ENCODE measurements at regions not wholly inside any gene's neighbourhood (a gene's known extent, or its start where the extent isn't known, plus 50 kb on each side); places are given as distances from the start of the nearest gene placed in this dataset.

DNA sequence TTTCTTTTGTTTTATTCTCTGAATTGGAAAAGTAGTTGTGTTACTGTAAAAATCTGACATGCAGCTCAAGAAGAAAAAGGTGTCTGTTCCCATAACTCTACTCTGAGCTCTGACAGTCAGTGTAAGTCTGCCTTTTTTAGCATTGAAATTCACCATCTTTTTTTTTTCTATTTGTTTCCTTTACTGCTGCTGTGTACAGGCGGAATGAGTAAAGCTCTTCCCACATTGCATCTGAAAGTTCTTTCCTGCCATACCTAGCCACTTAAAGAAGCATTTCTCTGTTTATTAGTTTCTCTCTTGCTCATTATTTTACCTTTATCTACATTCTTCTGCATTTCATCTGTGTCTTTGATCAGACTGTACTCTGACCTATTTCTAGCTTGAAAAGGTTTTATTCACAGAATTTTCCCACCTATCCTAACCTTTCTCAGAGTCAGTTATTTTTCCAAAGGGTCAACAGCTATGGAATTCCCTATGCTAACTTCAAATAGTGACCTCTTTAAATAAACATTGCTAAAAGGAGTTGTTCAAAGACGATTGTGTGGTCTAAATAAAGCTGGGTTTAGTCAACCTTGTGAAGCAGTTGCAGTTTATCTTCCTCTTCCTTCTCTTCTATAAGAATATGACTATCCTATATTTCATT lies 1303.1 kb upstream of the ZEB2 start:
- no peak for DNase-seq
- Histone ChIP-seq H3K27ac (no peak overlapping the region), H3K36me3 (no peaks in the 10 kb centered on the region), H3K4me3 (no peak overlapping the region), H3K4me1 (ENCODE audit: insufficient read depth) (no peaks in the 10 kb centered on the region), H3K9me3 (no peaks in the 10 kb centered on the region), H3K27me3 (no peaks in the 10 kb centered on the region)
- 46 to 60% (median 52%) methylated on average over 2 of the region's 2 CpGs for WGBS, 3 donors
- TF ChIP-seq POLR2A (IDR thresholded peaks at IDR 0.05) (no peak), EP300 (IDR thresholded peaks at IDR 0.05) (no peak)
- TF ChIP-seq, protein P1, sequence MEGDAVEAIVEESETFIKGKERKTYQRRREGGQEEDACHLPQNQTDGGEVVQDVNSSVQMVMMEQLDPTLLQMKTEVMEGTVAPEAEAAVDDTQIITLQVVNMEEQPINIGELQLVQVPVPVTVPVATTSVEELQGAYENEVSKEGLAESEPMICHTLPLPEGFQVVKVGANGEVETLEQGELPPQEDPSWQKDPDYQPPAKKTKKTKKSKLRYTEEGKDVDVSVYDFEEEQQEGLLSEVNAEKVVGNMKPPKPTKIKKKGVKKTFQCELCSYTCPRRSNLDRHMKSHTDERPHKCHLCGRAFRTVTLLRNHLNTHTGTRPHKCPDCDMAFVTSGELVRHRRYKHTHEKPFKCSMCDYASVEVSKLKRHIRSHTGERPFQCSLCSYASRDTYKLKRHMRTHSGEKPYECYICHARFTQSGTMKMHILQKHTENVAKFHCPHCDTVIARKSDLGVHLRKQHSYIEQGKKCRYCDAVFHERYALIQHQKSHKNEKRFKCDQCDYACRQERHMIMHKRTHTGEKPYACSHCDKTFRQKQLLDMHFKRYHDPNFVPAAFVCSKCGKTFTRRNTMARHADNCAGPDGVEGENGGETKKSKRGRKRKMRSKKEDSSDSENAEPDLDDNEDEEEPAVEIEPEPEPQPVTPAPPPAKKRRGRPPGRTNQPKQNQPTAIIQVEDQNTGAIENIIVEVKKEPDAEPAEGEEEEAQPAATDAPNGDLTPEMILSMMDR (IDR thresholded peaks at IDR 0.05) = no peak
- intact Hi-C loops (cut with DNase I) = no loop called here

DNA sequence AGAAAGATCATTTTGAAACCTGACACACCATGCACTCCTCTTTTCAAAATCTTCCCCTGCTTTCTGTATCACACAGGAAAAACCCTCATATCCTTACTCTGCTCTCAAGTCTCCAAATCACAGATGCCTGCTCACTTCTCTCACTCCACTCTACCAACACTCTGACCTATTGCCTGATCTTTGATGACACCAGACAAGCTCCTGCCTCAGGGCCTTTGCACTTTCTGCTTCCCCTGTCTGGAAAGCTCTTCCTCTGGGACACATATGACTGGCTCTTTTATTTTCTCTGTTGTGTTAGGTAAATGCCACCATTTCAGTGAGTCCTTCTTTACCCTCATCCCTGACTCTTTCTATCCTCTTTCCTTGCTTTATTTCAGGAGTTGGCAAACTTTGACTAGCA lies 1300.7 kb upstream of the ZEB2 start:
- intact Hi-C loops (cut with DNase I) = no loop called here
- H3K27me3 ChIP-seq = no peaks in the 10 kb centered on the region
- no peak overlapping the region for H3K27ac ChIP-seq
- no peaks in the 10 kb centered on the region for H3K9me3 ChIP-seq
- no peak for DNase-seq
- H3K36me3 ChIP-seq = no peaks in the 10 kb centered on the region
- H3K4me3 ChIP-seq = no peak overlapping the region
- H3K4me1 ChIP-seq (ENCODE audit: insufficient read depth) = no peaks in the 10 kb centered on the region
- TF ChIP-seq, protein P1 (IDR thresholded peaks at IDR 0.05) = no peak
- TF ChIP-seq EP300 (IDR thresholded peaks at IDR 0.05) (no peak), POLR2A (IDR thresholded peaks at IDR 0.05) (no peak)

DNA sequence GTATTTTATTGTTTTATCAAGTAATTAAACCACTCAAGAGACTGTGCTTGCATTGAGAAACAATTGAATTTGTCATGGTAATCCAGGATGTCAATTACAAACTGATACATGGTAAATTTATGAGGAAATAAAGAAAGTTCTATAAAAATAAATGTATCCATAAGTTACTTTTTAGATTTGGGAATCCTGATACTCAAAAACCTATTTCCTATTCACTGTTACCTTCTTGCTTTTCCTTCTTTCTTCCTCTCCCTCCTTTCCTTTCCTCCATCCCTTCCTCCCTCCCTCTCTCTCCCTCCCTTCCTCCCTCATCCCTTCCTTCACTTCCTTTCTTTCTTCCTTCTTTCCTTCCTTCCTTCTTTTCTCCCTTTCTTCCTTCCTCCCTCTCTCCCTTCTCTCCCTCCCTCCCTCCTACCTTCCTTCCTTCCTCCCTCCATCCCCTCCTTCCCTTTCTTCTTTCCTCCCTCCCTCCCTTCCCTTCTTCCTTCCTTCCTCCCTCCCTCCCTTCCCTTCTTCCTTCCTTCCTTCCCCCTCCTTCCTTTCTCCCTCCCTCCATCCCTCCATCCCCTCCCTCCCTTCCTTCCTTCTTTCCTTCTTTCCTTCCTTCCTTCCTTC lies 1299.1 kb upstream of the ZEB2 start:
- intact Hi-C loops (cut with DNase I) = no loop called here
- TF ChIP-seq, protein P1 (IDR thresholded peaks at IDR 0.05) = no peak
- no peak for TF ChIP-seq POLR2A (IDR thresholded peaks at IDR 0.05)
- no peak for TF ChIP-seq EP300 (IDR thresholded peaks at IDR 0.05)
- H3K9me3 ChIP-seq = no peaks in the 10 kb centered on the region
- H3K36me3 ChIP-seq = no peaks in the 10 kb centered on the region
- no peak overlapping the region for H3K27ac ChIP-seq
- no peak for DNase-seq
- H3K4me1 ChIP-seq (ENCODE audit: insufficient read depth) = no peaks in the 10 kb centered on the region
- no peak overlapping the region for H3K4me3 ChIP-seq
- no peaks in the 10 kb centered on the region for H3K27me3 ChIP-seq

DNA sequence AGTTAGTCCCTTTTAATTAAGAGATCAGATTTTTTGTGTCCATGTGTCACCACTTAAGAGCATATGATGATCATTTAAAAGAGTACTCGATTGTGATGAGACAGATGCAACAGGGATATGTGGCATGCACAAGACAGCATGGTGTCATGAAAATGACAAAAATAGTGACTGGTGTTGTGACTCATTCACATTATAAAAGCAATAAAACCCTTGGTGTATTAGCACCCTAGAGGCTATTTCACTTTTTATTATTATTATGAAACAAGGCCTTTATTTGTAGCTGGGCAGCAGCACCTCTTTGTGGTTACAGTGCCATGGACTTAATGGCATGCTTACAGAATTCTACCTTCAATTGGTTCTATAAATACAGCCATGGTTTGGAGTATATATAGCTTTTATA lies 1296.0 kb upstream of the ZEB2 start:
- TF ChIP-seq, protein P1 (IDR thresholded peaks at IDR 0.05) = no peak
- TF ChIP-seq POLR2A (IDR thresholded peaks at IDR 0.05) (no peak), EP300 (IDR thresholded peaks at IDR 0.05) (no peak)
- no peaks in the 10 kb centered on the region for H3K9me3 ChIP-seq
- no peak overlapping the region for H3K4me3 ChIP-seq
- WGBS, 3 donors = 91 to 95% (median 95%) methylated on average over 1 of the region's 1 CpG
- intact Hi-C loops (cut with DNase I) = no loop called here
- no peak overlapping the region for H3K27ac ChIP-seq
- DNase-seq = no peak
- no peaks in the 10 kb centered on the region for H3K27me3 ChIP-seq
- H3K4me1 ChIP-seq (ENCODE audit: insufficient read depth) = peaks cover 2% of the 10 kb centered on the region
- no peaks in the 10 kb centered on the region for H3K36me3 ChIP-seq
